AG04449 (cell line): ENCODE measurements at regions not wholly inside any gene's neighbourhood (a gene's known extent, or its start where the extent isn't known, plus 50 kb on each side); places are given as distances from the start of the nearest gene placed in this dataset.

ENCODE experiments used
- CTCF ChIA-PET: fragments of 350-600 bp; formaldehyde crosslinking; extraction: SDS; loops from one replicate; lab custom pipeline; 2021; ENCODE audit warnings: antibody characterized with exemption; lab: Yijun Ruan, JAX
- POLR2A ChIA-PET: fragments of 400-600, 350-600 bp; formaldehyde crosslinking; extraction: SDS; loops from one replicate; lab custom pipeline; 2020; ENCODE audit warnings: antibody characterized with exemption, inconsistent platforms; lab: Yijun Ruan, JAX
- DNase-seq: peaks from one replicate; pipeline ENCODE4 v3.0.0-alpha.2; 2010; ENCODE audit warnings: low read depth, low spot score
- H3K4me3 ChIP-seq: 2 replicates; pipeline ENCODE4 v1.5.1; 2011; ENCODE audit warnings: low read depth, mild to moderate bottlenecking, control low read depth, low read length
- CTCF ChIP-seq: IDR thresholded peaks from one replicate; pipeline ENCODE4 v1.5.1; 2011; ENCODE audit warnings: mild to moderate bottlenecking, moderate library complexity, low read length, control low read depth, inconsistent platforms; ENCODE audit not compliant: insufficient read depth; ENCODE audit errors: missing control alignments

GRCh38 chr4:111400741-111401140 is 744.5 kb upstream of the FAM241A start:
- H3K4me3 ChIP-seq, result no peak overlapping the region
- no peak for TF ChIP-seq CTCF
- CTCF ChIA-PET, result no interaction called here
- POLR2A ChIA-PET, result no interaction called here
- DNase-seq, result peak; percentile 10

DNA sequence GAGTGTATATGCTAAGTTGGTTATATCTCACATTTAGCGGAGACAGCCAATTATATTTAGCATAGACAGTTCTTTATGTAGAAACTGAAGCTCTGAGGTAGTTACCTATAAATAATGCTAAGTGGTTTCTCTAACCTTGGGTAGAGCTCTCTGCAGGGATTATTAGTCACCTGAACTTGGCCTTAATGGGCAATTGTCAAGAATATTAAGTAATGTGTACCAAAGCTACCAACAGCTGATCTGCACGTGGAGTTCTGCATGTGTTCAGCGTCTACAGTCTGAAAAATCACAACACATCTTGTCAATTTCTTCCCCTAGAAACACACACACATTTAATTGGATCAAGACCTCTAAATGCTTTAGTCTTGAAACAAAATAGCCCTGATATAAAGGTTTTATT is 740.6 kb upstream of the FAM241A start:
- ChIA-PET POLR2A (no interaction called here), CTCF (interaction anchor here (1.1 kb wide), 1 partner anchor 26 kb away, joined by 3 read pairs; no protein-coding TSS in a partner anchor)
- H3K4me3 ChIP-seq, result no peak overlapping the region
- no peak for DNase-seq
- TF ChIP-seq CTCF, result no peak

GRCh38 chr4:111405989-111406388 is 739.3 kb upstream of the FAM241A start:
- ChIA-PET CTCF (interaction anchor here (1.5 to 1.6 kb wide), 2 partner anchors 19 to 269 kb away, joined by 3 to 4 read pairs; no protein-coding TSS in a partner anchor), POLR2A (no interaction called here)
- TF ChIP-seq CTCF, result no peak
- no peak overlapping the region for H3K4me3 ChIP-seq
- no peak for DNase-seq

- ChIA-PET POLR2A (no interaction called here), CTCF (no interaction called here)
These were observed 734.7 kb upstream of the FAM241A start for GRCh38 chr4:111410571-111410970.

DNA sequence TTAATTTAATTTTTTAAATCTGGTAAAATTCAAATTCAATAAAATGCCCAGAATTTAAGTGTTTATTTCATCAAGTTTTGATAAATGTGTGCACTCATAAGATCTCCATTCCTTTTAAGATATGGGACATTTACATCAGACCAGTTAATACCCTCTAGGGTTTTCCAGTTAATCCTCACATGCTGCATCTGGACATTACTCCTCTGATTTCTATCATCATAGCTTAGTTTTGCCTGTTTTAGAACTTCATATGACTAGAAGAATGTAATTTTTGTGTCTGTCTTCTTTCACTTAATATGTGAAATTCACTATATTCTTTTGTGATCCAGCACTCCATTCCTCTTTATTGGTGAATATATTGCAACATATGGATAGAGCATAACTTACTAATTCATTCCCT is 727.7 kb upstream of the FAM241A start:
- POLR2A ChIA-PET, result no interaction called here
- no peak overlapping the region for H3K4me3 ChIP-seq
- CTCF ChIA-PET, result no interaction called here
- TF ChIP-seq CTCF, result no peak
- DNase-seq, result no peak

More at GRCh38 chr4:111410571-111410970, 734.7 kb upstream of the FAM241A start:
- no peak for TF ChIP-seq CTCF
- H3K4me3 ChIP-seq, result no peak overlapping the region
- DNase-seq, result no peak

DNA sequence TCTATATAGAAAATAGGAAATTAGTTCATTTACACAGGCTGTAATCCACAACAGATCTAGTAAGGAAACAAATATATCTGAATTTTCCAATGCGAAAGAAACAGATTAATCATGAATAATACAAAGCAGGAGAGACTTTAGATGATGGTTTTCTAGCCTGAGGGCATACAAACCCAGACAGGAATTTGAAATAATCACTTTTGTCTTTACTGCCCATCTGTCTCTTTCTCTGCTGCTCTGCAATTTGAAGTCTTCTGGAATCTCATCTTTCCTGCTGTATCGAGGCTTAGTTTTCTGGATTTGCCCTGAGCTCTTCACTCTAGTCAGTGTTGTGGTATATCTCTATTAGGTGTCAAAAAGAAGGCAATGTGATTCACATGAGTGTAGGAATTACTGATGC is 711.8 kb upstream of the FAM241A start:
- no peak overlapping the region for H3K4me3 ChIP-seq
- POLR2A ChIA-PET, result no interaction called here
- CTCF ChIA-PET, result no interaction called here
- no peak for DNase-seq
- no peak for TF ChIP-seq CTCF
